NCI-H1930 (cell line): ENCODE measurements at regions not wholly inside any gene's neighbourhood (a gene's known extent, or its start where the extent isn't known, plus 50 kb on each side); places are given as distances from the start of the nearest gene placed in this dataset.
A peak's percentile ranks its signal among the peaks of the same experiment; 100 is the strongest.

Source experiments
- DNase-seq, 2 experiments: peaks; one replicate each; lab custom pipeline; 2025; lab: John Stamatoyannopoulos, UW

GRCh38 chr2:164090533-164090932 is 354.7 kb upstream of the FIGN start:
- DNase-seq: no peak

- DNase-seq: no peak
Observed at GRCh38 chr2:164084066-164084465, 348.3 kb upstream of the FIGN start.

GRCh38 chr2:164080486-164080885 is 344.7 kb upstream of the FIGN start:
- no peak for DNase-seq

GRCh38 chr2:164079258-164079657 is 343.4 kb upstream of the FIGN start:
- DNase-seq: no peak

- no peak for DNase-seq
Observed at GRCh38 chr2:164078421-164078820, 342.6 kb upstream of the FIGN start.

GRCh38 chr2:164073101-164074074 is 337.6 kb upstream of the FIGN start:
- DNase-seq: no peak

- DNase-seq: peak in 1 of 2 experiments; percentile 12
Observed at GRCh38 chr2:164069540-164069939, 333.7 kb upstream of the FIGN start.

- no peak for DNase-seq
Observed at GRCh38 chr2:164068063-164068462, 332.3 kb upstream of the FIGN start.

- peak; percentile 87 to 93 for DNase-seq
Observed at GRCh38 chr2:164066095-164066494, 330.3 kb upstream of the FIGN start.

GRCh38 chr2:164065038-164065437 is 329.2 kb upstream of the FIGN start:
- DNase-seq: no peak

- peak; percentile 4 to 13 for DNase-seq
Observed at GRCh38 chr2:164061129-164061746, 325.4 kb upstream of the FIGN start.

GRCh38 chr2:164060031-164060430 is 324.2 kb upstream of the FIGN start:
- no peak for DNase-seq

GRCh38 chr2:164055623-164056022 is 319.8 kb upstream of the FIGN start:
- DNase-seq: no peak

- no peak for DNase-seq
Observed at GRCh38 chr2:164054651-164055050, 318.8 kb upstream of the FIGN start.

- DNase-seq: no peak
Observed at GRCh38 chr2:164053021-164053420, 317.2 kb upstream of the FIGN start.

- no peak for DNase-seq
Observed at GRCh38 chr2:164052006-164052405, 316.2 kb upstream of the FIGN start.

- no peak for DNase-seq
Observed at GRCh38 chr2:164048729-164049128, 312.9 kb upstream of the FIGN start.

- DNase-seq: no peak
Observed at GRCh38 chr2:164046040-164046439, 310.2 kb upstream of the FIGN start.

- no peak for DNase-seq
Observed at GRCh38 chr2:164044622-164045021, 308.8 kb upstream of the FIGN start.

- no peak for DNase-seq
Observed at GRCh38 chr2:164039270-164039669, 303.5 kb upstream of the FIGN start.

GRCh38 chr2:164032995-164033394 is 297.2 kb upstream of the FIGN start:
- DNase-seq: no peak

GRCh38 chr2:164030623-164031022 is 294.8 kb upstream of the FIGN start:
- no peak for DNase-seq

- DNase-seq: no peak
Observed at GRCh38 chr2:164028814-164029534, 293.2 kb upstream of the FIGN start.
